Gastrocnemius medialis (tissue), 4 donors: ENCODE measurements at regions not wholly inside any gene's neighbourhood (a gene's known extent, or its start where the extent isn't known, plus 50 kb on each side); places are given as distances from the start of the nearest gene placed in this dataset.

Experiments used
- ATAC-seq, 2 donors: fragments of 150-250 bp; one replicate each; pipeline ENCODE4 v1.9.1; 2016
- DNase-seq, 2 donors: peaks; one replicate each; pipeline ENCODE4 v3.0.0-alpha.2; 2019
- H3K27ac ChIP-seq, 4 donors: fragments of 200-600 bp; sonication (generic); 1 replicate in 1 of 4; 2 replicates in 3 of 4; pipeline ENCODE4 v1.5.1; 2016 to 2018; ENCODE audit warnings: mild to moderate bottlenecking in 2 of 4, moderate library complexity in 1 of 4
- H3K27me3 ChIP-seq, 3 donors: fragments of 200-600 bp; sonication (generic) in 2 of 3; 1 replicate in 1 of 3; 2 replicates in 2 of 3; pipeline versions ENCODE4 v1.5.1 to v1.6.0; 2016 to 2019; ENCODE audit warnings: mild to moderate bottlenecking in 1 of 3, moderate library complexity in 1 of 3
- H3K36me3 ChIP-seq, 2 donors: fragments of 200-600 bp; sonication (generic) in 1 of 2; one replicate each; pipeline ENCODE4 v1.5.1; 2017 to 2018
- H3K4me1 ChIP-seq, 2 donors: fragments of 200-600 bp; sonication (generic) in 1 of 2; one replicate each; pipeline ENCODE4 v1.5.1; 2016 to 2017; ENCODE audit warnings: mild to moderate bottlenecking in 2 of 2
- H3K4me3 ChIP-seq, 4 donors: fragments of 200-600 bp; sonication (generic) in 3 of 4; 1 replicate in 1 of 4; 2 replicates in 3 of 4; pipeline ENCODE4 v1.5.1; 2016 to 2019; ENCODE audit warnings: mild to moderate bottlenecking in 2 of 4
- H3K9me3 ChIP-seq, 3 donors: fragments of 200-600 bp; sonication (generic) in 2 of 3; 1 replicate in 1 of 3; 2 replicates in 2 of 3; pipeline ENCODE4 v1.5.1; 2016 to 2019
- POLR2A ChIP-seq, 2 donors: fragments of 450-650 bp; IDR thresholded peaks; one replicate each; pipeline ENCODE4 v1.6.1; 2017; ENCODE audit warnings: antibody characterized with exemption in 2 of 2, mild to moderate bottlenecking in 2 of 2, moderate library complexity in 2 of 2
- in situ Hi-C, 4 donors: fragments of 200-750 bp; cut with MboI; loops; one replicate each; pipeline versions ENCODE4 v1.15.0 to v1.8.0; 2017; ENCODE audit warnings: low sequenced_read_pairs in 4 of 4
- intact Hi-C: fragments of 100-400 bp; cut with DNase I; formaldehyde crosslinking; loops from one replicate; pipeline ENCODE4 v1.15.1; 2023; ENCODE audit warnings: low total_unique reads
- TF ChIP-seq, protein P1 (sequence below), 5 experiments: fragments of 450-650 bp in 3 of 5; fragments of 200-600 bp in 2 of 5; sonication (generic) in 2 of 5; IDR thresholded peaks in 4 of 5; conservative IDR thresholded peaks in 1 of 5; 1 replicate in 4 of 5; 2 replicates in 1 of 5; pipeline ENCODE4 v1.5.1; 2016 to 2019; ENCODE audit warnings: antibody characterized with exemption in 5 of 5, mild to moderate bottlenecking in 3 of 5, moderate library complexity in 3 of 5

GRCh38 chr5:143516249-143516648 is 112.8 kb upstream of the NR3C1 start:
- ATAC-seq = no peak
- H3K4me1 ChIP-seq = peaks cover 5 to 18% of the 10 kb centered on the region in 2 donors
- in situ Hi-C loops = no loop called here

GRCh38 chr5:143515829-143516228 is 112.3 kb upstream of the NR3C1 start:
- H3K27ac ChIP-seq = no peak overlapping the region

More at GRCh38 chr5:143516249-143516648, 112.8 kb upstream of the NR3C1 start:
- intact Hi-C loops = no loop called here
- Histone ChIP-seq H3K9me3 (no peaks in the 10 kb centered on the region), H3K36me3 (no peaks in the 10 kb centered on the region), H3K27me3 (no peaks in the 10 kb centered on the region), H3K27ac (no peak overlapping the region), H3K4me3 (no peak overlapping the region)
- no peak for DNase-seq
- no peak for TF ChIP-seq POLR2A (IDR thresholded peaks at IDR 0.05)
- TF ChIP-seq, protein P1, sequence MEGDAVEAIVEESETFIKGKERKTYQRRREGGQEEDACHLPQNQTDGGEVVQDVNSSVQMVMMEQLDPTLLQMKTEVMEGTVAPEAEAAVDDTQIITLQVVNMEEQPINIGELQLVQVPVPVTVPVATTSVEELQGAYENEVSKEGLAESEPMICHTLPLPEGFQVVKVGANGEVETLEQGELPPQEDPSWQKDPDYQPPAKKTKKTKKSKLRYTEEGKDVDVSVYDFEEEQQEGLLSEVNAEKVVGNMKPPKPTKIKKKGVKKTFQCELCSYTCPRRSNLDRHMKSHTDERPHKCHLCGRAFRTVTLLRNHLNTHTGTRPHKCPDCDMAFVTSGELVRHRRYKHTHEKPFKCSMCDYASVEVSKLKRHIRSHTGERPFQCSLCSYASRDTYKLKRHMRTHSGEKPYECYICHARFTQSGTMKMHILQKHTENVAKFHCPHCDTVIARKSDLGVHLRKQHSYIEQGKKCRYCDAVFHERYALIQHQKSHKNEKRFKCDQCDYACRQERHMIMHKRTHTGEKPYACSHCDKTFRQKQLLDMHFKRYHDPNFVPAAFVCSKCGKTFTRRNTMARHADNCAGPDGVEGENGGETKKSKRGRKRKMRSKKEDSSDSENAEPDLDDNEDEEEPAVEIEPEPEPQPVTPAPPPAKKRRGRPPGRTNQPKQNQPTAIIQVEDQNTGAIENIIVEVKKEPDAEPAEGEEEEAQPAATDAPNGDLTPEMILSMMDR (IDR thresholded peaks at IDR 0.05 in 4 of 5, conservative IDR thresholded peaks at IDR 0.05 in 1 of 5) = no peak

GRCh38 chr5:143514616-143515335 is 111.3 kb upstream of the NR3C1 start:
- no peaks in the 10 kb centered on the region for H3K27me3 ChIP-seq
- in situ Hi-C loops = no loop called here
- no peaks in the 10 kb centered on the region for H3K36me3 ChIP-seq
- peaks cover 5 to 18% of the 10 kb centered on the region in 2 donors for H3K4me1 ChIP-seq
- no peak for ATAC-seq
- H3K27ac ChIP-seq = no peak overlapping the region
- H3K9me3 ChIP-seq = no peaks in the 10 kb centered on the region
- no peak overlapping the region for H3K4me3 ChIP-seq
- intact Hi-C loops = no loop called here
- TF ChIP-seq POLR2A (IDR thresholded peaks at IDR 0.05) = no peak
- TF ChIP-seq, protein P1 (IDR thresholded peaks at IDR 0.05 in 4 of 5, conservative IDR thresholded peaks at IDR 0.05 in 1 of 5) = no peak
- no peak for DNase-seq

More at GRCh38 chr5:143515829-143516228, 112.3 kb upstream of the NR3C1 start:
- TF ChIP-seq, protein P1 (IDR thresholded peaks at IDR 0.05 in 4 of 5, conservative IDR thresholded peaks at IDR 0.05 in 1 of 5) = no peak
- TF ChIP-seq POLR2A (IDR thresholded peaks at IDR 0.05) = no peak
- Histone ChIP-seq H3K27me3 (no peaks in the 10 kb centered on the region), H3K4me1 (peaks cover 5 to 18% of the 10 kb centered on the region in 2 donors), H3K4me3 (no peak overlapping the region), H3K9me3 (no peaks in the 10 kb centered on the region), H3K36me3 (no peaks in the 10 kb centered on the region)
- ATAC-seq (no peak), DNase-seq (no peak)
- in situ Hi-C loops = no loop called here
- intact Hi-C loops = no loop called here

DNA sequence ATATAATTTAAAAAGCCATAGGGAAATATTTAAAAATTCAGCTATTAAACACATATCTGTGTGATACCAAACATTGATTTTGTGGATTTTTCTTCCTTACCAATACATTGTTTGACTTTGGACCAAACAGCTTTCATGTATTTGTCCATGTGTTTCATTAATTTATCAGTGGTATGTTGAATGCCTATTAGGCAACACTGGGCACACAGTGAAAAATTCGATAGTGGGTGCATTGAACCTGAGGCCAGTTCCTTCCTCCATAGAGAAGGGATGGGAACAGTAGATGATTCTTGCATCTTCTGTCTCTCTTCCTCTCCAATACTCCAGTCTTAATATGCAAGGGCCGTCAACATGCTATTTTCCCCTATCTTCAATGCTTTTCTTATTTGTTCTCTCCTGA is 110.2 kb upstream of the NR3C1 start:
- no peak for DNase-seq
- Histone ChIP-seq H3K27me3 (no peaks in the 10 kb centered on the region), H3K9me3 (no peaks in the 10 kb centered on the region), H3K27ac (no peak overlapping the region), H3K36me3 (no peaks in the 10 kb centered on the region), H3K4me3 (no peak overlapping the region), H3K4me1 (peaks cover 12 to 23% of the 10 kb centered on the region in 2 donors)
- ATAC-seq = no peak
- intact Hi-C loops = no loop called here
- TF ChIP-seq POLR2A (IDR thresholded peaks at IDR 0.05) = no peak
- TF ChIP-seq, protein P1 (IDR thresholded peaks at IDR 0.05 in 4 of 5, conservative IDR thresholded peaks at IDR 0.05 in 1 of 5) = no peak
- in situ Hi-C loops = no loop called here
